ENCODE measurements at regions not wholly inside any gene's neighbourhood (a gene's known extent, or its start where the extent isn't known, plus 50 kb on each side); places are given as distances from the start of the nearest gene placed in this dataset.

- TF ChIP-seq, protein P1, sequence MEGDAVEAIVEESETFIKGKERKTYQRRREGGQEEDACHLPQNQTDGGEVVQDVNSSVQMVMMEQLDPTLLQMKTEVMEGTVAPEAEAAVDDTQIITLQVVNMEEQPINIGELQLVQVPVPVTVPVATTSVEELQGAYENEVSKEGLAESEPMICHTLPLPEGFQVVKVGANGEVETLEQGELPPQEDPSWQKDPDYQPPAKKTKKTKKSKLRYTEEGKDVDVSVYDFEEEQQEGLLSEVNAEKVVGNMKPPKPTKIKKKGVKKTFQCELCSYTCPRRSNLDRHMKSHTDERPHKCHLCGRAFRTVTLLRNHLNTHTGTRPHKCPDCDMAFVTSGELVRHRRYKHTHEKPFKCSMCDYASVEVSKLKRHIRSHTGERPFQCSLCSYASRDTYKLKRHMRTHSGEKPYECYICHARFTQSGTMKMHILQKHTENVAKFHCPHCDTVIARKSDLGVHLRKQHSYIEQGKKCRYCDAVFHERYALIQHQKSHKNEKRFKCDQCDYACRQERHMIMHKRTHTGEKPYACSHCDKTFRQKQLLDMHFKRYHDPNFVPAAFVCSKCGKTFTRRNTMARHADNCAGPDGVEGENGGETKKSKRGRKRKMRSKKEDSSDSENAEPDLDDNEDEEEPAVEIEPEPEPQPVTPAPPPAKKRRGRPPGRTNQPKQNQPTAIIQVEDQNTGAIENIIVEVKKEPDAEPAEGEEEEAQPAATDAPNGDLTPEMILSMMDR (IDR thresholded peaks at IDR 0.05; ENCODE audit: insufficient read depth, low read length, poor library complexity, severe bottlenecking), result no peak
- no peak for TF ChIP-seq EZH2phosphoT487 (conservative IDR thresholded peaks at IDR 0.05; ENCODE audit: low read length)
These were observed 164.4 kb upstream of the OR13F1 start for GRCh38 chr9:104339692-104340091.

Measured in SU-DHL-6 (cell line).